ENCODE measurements at regions not wholly inside any gene's neighbourhood (a gene's known extent, or its start where the extent isn't known, plus 50 kb on each side); places are given as distances from the start of the nearest gene placed in this dataset.

- DNase-seq: no peak
Observed at GRCh38 chr11:32210556-32210955, 119.7 kb downstream of the RCN1 start.

DNA sequence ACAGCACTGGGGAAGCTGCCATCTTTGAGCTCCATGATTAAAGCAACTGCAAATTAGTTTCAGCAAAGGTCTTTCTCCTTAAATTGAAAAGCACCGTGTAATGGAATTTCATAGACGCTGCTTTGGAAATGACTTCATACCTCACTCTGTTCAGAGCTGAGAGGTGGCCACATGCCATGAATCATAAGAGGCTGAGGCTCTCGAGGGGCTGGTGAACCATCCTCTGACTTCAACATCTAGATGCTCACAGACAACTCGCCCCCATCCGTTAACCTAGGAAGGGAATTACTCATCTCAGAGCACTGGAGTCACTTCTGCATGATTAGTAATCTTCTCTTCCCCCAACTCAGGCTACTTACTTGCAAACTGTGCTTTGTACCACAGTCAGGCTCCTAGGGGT is 122.3 kb downstream of the RCN1 start:
- DNase-seq: no peak

DNA sequence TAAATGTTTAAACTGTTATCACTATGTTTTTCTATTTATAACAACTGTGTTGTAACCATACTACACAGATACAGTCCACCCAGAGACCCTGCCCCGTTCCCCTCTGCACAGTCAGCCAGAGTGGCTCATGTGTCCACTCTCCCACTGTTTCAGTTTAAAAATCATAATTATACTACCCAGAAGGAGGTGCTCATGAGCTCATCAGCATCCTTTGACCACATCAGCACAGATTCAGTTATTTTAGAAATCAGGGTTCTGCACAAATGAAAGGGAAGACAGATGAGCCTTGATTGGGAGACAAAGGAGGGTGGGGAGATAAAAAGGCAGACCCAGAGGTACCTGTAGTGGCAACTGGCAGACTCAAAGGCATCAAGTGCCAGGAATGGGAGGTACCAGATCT is 124.3 kb downstream of the RCN1 start:
- DNase-seq: no peak

DNA sequence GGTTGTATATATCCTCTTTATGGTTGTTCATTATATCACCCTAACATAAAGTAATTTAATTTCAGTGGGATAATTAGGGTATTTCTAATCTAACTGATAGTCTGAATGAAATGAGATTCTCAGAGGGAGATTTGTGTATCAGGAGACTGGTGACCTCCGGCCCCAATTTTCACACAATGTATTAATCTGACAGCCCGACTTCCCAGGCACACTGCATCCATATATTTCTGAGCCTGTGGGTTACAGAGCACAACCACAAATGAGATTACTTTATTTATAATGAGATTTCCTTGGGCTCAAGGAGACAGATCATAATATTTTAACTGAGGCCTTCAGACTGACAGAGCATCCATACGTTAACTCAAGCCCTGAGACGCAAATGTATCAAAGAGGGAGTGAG is 125.9 kb downstream of the RCN1 start:
- DNase-seq: no peak

GRCh38 chr11:32219320-32219719 is 128.4 kb downstream of the RCN1 start:
- DNase-seq: no peak

DNA sequence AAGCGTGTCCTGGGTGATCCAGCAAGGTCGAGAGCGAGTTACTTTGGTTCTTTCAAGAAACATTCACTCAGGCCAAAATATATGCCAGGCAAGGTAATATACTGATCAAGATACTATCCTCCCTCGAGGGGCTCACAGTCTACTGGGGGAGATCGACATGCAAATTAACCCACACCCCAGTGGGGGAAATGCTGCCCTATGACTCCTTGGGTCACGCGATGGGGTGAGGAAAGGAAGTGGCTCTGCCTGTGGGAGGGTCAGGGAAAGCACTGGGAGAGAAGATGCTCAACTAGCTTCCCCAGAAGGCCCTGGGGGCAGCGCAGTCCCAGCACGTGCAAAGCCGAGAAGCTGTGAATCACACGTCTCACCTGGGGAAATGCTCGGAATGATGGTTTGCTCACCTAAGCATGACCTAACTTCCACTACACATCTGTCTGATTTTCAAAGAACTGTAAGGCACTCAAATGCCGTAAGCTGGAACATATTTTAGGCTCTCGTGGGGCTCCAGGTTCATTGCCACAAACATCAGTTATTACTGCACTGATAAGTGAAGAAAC is 130.7 kb downstream of the RCN1 start:
- no peak for DNase-seq

GRCh38 chr11:32224580-32224979 is 133.7 kb downstream of the RCN1 start:
- no peak for DNase-seq

DNA sequence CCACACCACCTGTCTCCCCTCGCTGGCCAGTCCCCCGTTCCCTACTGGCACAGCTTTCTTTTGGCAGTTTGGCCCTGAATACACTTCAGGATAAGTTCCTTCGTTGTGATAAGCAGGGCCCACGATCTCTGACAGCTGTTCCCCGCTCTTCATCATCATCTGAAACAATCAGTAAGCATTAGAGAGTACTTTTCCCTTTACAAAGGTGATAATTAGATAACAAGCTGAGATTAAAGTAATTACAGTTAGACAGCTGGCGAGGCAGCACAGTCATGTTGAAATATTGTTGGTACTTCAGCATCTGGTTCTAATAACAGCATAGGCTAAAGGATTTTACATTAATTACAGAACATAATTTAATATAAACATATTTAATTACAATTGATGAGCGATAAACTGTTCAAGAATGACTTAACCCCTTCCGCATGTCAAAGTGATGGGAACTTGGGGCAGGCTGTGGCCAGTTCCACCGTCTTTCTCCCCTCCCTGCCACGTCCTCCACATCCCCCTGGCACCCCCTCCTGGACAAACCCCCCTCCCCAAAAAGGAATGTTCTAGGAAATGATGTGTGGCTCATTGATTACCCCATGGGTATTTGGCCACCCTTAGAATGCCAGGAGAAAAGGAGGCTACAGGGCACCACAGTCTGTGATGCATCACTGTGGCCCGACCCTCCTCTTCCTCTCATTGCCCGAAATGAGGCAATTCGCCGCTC is 134.9 kb downstream of the RCN1 start:
- DNase-seq: no peak

DNA sequence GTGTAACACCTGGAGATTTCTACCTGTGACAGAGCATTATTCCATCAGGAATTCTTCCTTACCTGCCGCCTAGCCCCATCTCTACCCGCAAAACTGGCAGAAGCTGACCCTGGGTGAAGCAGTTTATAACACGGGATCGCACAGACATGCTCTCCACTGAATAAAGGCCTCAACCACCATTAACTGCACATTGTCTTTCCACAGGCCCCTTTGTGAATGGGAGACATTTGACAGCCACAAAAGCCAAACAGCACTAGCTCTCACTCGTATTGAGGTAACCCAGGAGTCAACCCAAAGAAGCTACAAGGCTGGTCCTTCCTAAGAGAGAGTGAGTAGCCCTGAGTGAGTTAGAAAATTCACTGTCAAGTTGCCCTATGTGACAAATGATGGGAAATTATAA is 135.6 kb downstream of the RCN1 start:
- DNase-seq: no peak

DNA sequence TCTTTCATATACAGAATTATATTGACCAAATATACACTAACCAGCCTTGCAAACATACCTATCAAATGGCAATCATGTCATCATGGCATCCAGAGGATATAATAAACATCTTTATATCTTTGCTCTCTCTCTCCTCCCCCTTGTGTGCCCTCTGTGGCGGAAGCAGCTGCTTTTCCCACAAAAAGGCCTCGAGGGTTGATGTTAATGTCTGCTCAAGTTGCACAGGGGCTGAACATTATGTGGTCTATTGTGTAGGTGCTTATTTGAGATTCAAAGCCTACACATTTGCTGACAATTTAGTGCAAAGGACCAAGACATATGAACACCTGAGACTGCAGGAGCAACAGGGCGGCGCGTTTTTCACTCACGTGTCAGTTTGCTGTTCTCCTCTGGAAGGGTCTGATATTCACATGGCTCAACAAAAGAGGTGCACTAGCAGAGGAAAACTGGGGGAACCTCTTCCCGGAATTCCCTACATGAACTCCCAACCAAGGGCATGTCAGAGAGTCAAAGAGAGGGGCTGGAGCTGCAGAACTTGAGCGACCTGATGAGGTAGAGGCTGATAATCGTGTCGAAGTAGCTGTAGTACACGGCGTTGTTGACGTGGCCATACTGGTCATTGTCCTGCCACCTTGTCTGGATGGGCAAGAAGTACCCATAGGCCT is 138.8 kb downstream of the RCN1 start:
- DNase-seq: no peak

DNA sequence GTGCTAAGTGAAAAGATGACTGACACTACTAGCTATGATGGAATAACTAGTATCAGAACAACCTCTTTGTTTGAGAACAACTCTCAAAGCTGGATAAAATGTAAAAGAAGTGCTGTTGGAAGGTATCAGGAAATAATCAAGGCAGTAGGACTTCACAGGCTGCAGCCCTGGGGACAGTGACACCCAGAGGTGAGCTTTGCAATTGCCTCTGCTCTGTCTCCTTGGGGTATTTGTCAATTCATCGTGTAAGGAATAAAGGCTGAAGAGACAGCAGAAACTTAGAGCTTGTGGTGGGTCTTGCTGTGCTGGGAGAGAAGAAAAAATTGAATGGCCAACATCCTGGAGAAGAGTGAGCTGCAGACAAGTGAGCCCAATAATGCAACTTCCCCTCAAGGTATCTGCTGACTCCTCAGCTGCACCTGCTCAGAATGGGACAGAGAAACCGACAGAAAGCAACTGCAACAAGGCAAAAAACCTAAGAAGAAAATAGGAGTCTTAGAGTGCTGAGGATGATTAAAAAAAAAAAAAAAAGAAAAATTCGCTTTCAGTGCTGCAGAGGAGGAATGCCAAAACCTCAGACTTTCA is 141.1 kb downstream of the RCN1 start:
- DNase-seq: no peak

GRCh38 chr11:32232516-32232915 is 141.6 kb downstream of the RCN1 start:
- DNase-seq: no peak

DNA sequence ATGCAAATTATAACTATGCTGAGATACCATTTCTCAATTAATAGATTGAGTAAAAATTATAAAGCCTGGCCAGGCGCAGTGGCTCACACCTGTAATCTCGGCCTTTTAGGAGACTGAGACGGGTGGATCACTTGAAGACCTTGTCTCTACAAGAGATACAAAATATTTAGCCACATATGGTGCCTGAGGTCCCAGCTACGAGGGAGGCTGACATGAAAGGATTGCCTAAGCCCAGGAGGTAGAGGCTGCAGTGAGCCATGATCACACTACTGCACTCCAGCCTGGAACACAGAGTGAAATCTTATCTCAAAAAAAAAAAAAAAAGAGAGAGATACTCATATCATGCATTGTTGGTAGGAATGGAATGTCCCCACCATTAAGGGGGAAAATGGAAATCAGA is 142.4 kb downstream of the RCN1 start:
- no peak for DNase-seq

GRCh38 chr11:32233928-32234327 is 143.1 kb downstream of the RCN1 start:
- no peak for DNase-seq

DNA sequence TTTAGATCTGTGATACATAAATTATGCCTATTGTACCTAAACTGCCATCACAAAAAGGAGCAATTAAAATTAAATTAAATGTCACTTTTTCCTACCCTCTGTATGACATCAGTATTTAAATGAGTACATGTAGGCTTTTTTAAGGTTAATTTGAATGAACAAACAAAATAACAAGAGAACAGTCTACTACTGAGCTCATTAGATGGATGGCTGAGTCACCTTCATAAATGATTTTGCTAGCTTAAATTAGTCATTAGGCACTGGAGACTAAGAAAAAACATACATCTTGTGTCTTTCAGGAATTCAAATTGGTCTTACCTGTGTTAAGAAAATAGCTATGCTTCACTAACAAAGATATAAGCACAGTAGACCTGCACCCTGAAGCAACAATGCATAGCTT is 153.6 kb downstream of the RCN1 start:
- no peak for DNase-seq

DNA sequence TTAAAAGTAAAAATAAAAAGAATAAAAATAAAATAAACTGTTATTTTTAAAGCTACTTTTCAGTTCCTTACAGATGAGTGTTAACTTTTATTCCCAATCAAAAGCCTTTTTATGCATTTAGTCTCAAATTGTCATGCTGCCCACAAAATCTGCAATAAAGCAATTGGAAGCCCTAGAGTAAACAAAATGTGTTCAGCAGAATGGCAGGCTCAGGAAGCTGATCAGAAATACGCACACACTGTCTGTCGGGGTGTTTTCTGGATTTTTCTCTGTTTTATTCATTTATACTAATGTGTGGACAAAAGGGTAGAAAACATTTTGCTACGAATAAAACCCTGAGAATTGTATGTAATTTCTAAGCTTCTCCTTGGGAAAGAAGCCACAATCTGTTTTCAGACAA is 162.8 kb downstream of the RCN1 start:
- DNase-seq: no peak

GRCh38 chr11:32255841-32256240 is 165.0 kb downstream of the RCN1 start:
- no peak for DNase-seq

GRCh38 chr11:32256466-32256865 is 165.6 kb downstream of the RCN1 start:
- no peak for DNase-seq

GRCh38 chr11:32259641-32260081 is 168.8 kb downstream of the RCN1 start:
- no peak for DNase-seq

- no peak for DNase-seq
Observed at GRCh38 chr11:32262367-32262766, 171.5 kb downstream of the RCN1 start.

GRCh38 chr11:32265911-32266310 is 169.4 kb downstream of the WT1 start:
- no peak for DNase-seq

DNA sequence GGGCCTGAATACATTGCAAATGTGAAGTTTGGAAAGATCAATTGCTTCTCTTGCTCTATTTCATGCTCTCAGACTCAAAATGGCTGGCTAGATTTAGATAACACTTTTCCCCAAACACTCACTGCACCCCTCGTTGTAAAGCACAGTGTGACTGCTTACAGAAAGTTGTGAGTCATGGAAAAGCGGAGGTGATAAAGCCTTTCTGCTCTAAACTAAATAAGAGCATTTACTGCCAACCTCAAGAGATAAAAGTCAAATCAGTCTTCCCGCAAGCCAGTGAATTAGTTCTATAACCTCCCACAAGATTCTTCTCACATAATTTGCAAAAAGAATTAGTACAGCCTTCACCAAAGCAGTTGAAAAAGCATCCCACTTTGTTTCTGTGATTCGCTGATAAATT is 168.7 kb downstream of the WT1 start:
- DNase-seq: no peak

- DNase-seq: no peak
Observed at GRCh38 chr11:32267679-32268187, 167.6 kb downstream of the WT1 start.

- no peak for DNase-seq
Observed at GRCh38 chr11:32273931-32274330, 161.4 kb downstream of the WT1 start.

All from central memory CD4-positive, alpha-beta T cell (primary cell).